GM21576 (cell line): ENCODE measurements at regions not wholly inside any gene's neighbourhood (a gene's known extent, or its start where the extent isn't known, plus 50 kb on each side); places are given as distances from the start of the nearest gene placed in this dataset.

Experiments
- ATAC-seq: cut with Tn5 transposase; IDR thresholded peaks from one replicate; pipeline ENCODE4 v1.9.1; 2021; ENCODE audit warnings: mild to moderate bottlenecking, moderate library complexity; ENCODE audit not compliant: unreplicated experiment

GRCh38 chr1:37270639-37271038 is 203.7 kb upstream of the ZC3H12A start:
- ATAC-seq, result no peak

GRCh38 chr1:37272626-37273025 is 201.8 kb upstream of the ZC3H12A start:
- ATAC-seq, result no peak

GRCh38 chr1:37274486-37274885 is 199.9 kb upstream of the ZC3H12A start:
- no peak for ATAC-seq

- no peak for ATAC-seq
Observed at GRCh38 chr1:37274938-37275631, 199.3 kb upstream of the ZC3H12A start.

GRCh38 chr1:37277366-37277765 is 197.0 kb upstream of the ZC3H12A start:
- ATAC-seq, result no peak

- no peak for ATAC-seq
Observed at GRCh38 chr1:37281354-37281753, 193.0 kb upstream of the ZC3H12A start.

- ATAC-seq, result no peak
Observed at GRCh38 chr1:37282764-37283163, 191.6 kb upstream of the ZC3H12A start.

GRCh38 chr1:37284053-37284452 is 190.3 kb upstream of the ZC3H12A start:
- no peak for ATAC-seq

- no peak for ATAC-seq
Observed at GRCh38 chr1:37286881-37287280, 187.5 kb upstream of the ZC3H12A start.

- ATAC-seq, result peak; percentile 94
Observed at GRCh38 chr1:37288900-37289299, 185.5 kb upstream of the ZC3H12A start.

GRCh38 chr1:37290718-37291117 is 183.7 kb upstream of the ZC3H12A start:
- ATAC-seq, result no peak

GRCh38 chr1:37292789-37293188 is 181.6 kb upstream of the ZC3H12A start:
- ATAC-seq, result no peak

- ATAC-seq, result no peak
Observed at GRCh38 chr1:37294096-37294495, 180.3 kb upstream of the ZC3H12A start.

GRCh38 chr1:37294529-37294928 is 179.9 kb upstream of the ZC3H12A start:
- no peak for ATAC-seq

- ATAC-seq, result no peak
Observed at GRCh38 chr1:37298769-37299168, 175.6 kb upstream of the ZC3H12A start.

GRCh38 chr1:37299216-37299615 is 175.2 kb upstream of the ZC3H12A start:
- ATAC-seq, result no peak

- ATAC-seq, result no peak
Observed at GRCh38 chr1:37303884-37304574, 170.4 kb upstream of the ZC3H12A start.

GRCh38 chr1:37305108-37305507 is 169.3 kb upstream of the ZC3H12A start:
- no peak for ATAC-seq

GRCh38 chr1:37305841-37306240 is 168.5 kb upstream of the ZC3H12A start:
- ATAC-seq, result no peak

GRCh38 chr1:37306461-37306860 is 167.9 kb upstream of the ZC3H12A start:
- ATAC-seq, result no peak

- ATAC-seq, result no peak
Observed at GRCh38 chr1:37306871-37307270, 167.5 kb upstream of the ZC3H12A start.
